ENCODE measurements at regions not wholly inside any gene's neighbourhood (a gene's known extent, or its start where the extent isn't known, plus 50 kb on each side); places are given as distances from the start of the nearest gene placed in this dataset.
"Not testable (repeated sequence)": the region's sequence is repeated elsewhere in the genome, so short reads cannot be mapped to it uniquely, and the experiment has no call there.

- DNase-seq (ENCODE audit: low spot score): no peak
Observed at GRCh38 chr5:155773680-155774079, 553.3 kb upstream of the SGCD start.

GRCh38 chr5:155780260-155780659, 546.7 kb upstream of the SGCD start:
- DNase-seq (ENCODE audit: low spot score): no peak

- DNase-seq (ENCODE audit: low spot score): no peak
Observed at GRCh38 chr5:155783246-155783645, 543.7 kb upstream of the SGCD start.

GRCh38 chr5:155783791-155784190, 543.2 kb upstream of the SGCD start:
- DNase-seq (ENCODE audit: low spot score): no peak

GRCh38 chr5:155786108-155786507, 540.9 kb upstream of the SGCD start:
- DNase-seq (ENCODE audit: low spot score): no peak

GRCh38 chr5:155792873-155793272, 534.1 kb upstream of the SGCD start:
- DNase-seq (ENCODE audit: low spot score): no peak

GRCh38 chr5:155794795-155795194, 532.2 kb upstream of the SGCD start:
- no peak for DNase-seq (ENCODE audit: low spot score)

- DNase-seq (ENCODE audit: low spot score): no peak
Observed at GRCh38 chr5:155799308-155799707, 527.7 kb upstream of the SGCD start.

- DNase-seq (ENCODE audit: low spot score): no peak
Observed at GRCh38 chr5:155807884-155808576, 518.9 kb upstream of the SGCD start.

GRCh38 chr5:155815248-155815647, 511.7 kb upstream of the SGCD start:
- DNase-seq (ENCODE audit: low spot score): no peak

- peak; percentile 1 for DNase-seq (ENCODE audit: low spot score)
Observed at GRCh38 chr5:155822177-155822576, 504.8 kb upstream of the SGCD start.

GRCh38 chr5:155826611-155827507, 500.1 kb upstream of the SGCD start:
- DNase-seq (ENCODE audit: low spot score): no peak

GRCh38 chr5:155827508-155827815, 499.5 kb upstream of the SGCD start:
- DNase-seq (ENCODE audit: low spot score): not testable (repeated sequence)

- DNase-seq (ENCODE audit: low spot score): no peak
Observed at GRCh38 chr5:155827949-155828348, 499.0 kb upstream of the SGCD start.

GRCh38 chr5:155831491-155831890, 495.5 kb upstream of the SGCD start:
- DNase-seq (ENCODE audit: low spot score): no peak

- no peak for DNase-seq (ENCODE audit: low spot score)
Observed at GRCh38 chr5:155833287-155833686, 493.7 kb upstream of the SGCD start.

GRCh38 chr5:155834271-155834975, 492.5 kb upstream of the SGCD start:
- DNase-seq (ENCODE audit: low spot score): no peak

- DNase-seq (ENCODE audit: low spot score): no peak
Observed at GRCh38 chr5:155836089-155836803, 490.7 kb upstream of the SGCD start.

- no peak for DNase-seq (ENCODE audit: low spot score)
Observed at GRCh38 chr5:155838394-155838793, 488.6 kb upstream of the SGCD start.

GRCh38 chr5:155839251-155840037, 487.5 kb upstream of the SGCD start:
- peak; percentile 1 for DNase-seq (ENCODE audit: low spot score)

GRCh38 chr5:155844542-155844941, 482.4 kb upstream of the SGCD start:
- no peak for DNase-seq (ENCODE audit: low spot score)
